Type B pancreatic cell (in vitro differentiated cells): ENCODE measurements at regions not wholly inside any gene's neighbourhood (a gene's known extent, or its start where the extent isn't known, plus 50 kb on each side); places are given as distances from the start of the nearest gene placed in this dataset.

Experiments used
- DNase-seq: peaks from one replicate; pipeline ENCODE4 v3.0.0; 2021; ENCODE audit warnings: mixed read lengths; ENCODE audit not compliant: unreplicated experiment; ENCODE audit errors: extremely low spot score
- H3K27ac Mint-ChIP-seq: 2 replicates; pipeline ENCODE4 v1.8.0; 2021; ENCODE audit warnings: mild to moderate bottlenecking, mixed read lengths
- H3K27me3 Mint-ChIP-seq: 2 replicates; pipeline ENCODE4 v1.8.0; 2021; ENCODE audit warnings: mixed read lengths
- H3K36me3 Mint-ChIP-seq: 2 replicates; pipeline ENCODE4 v1.8.0; 2021; ENCODE audit warnings: mixed read lengths
- H3K4me1 Mint-ChIP-seq: one replicate; pipeline ENCODE4 v1.8.0; 2021; ENCODE audit warnings: mixed read lengths; ENCODE audit not compliant: unreplicated experiment
- H3K4me3 Mint-ChIP-seq: 2 replicates; pipeline ENCODE4 v1.8.0; 2021; ENCODE audit warnings: mild to moderate bottlenecking, mixed read lengths
- H3K9me3 Mint-ChIP-seq: 2 replicates; pipeline ENCODE4 v1.8.0; 2021; ENCODE audit warnings: mixed read lengths
- CTCF ChIP-seq: fragments of 200-600 bp; sonication (generic); conservative IDR thresholded peaks from 2 replicates; pipeline ENCODE4 v1.5.0; 2021; ENCODE audit warnings: antibody characterized with exemption, mild to moderate bottlenecking

DNA sequence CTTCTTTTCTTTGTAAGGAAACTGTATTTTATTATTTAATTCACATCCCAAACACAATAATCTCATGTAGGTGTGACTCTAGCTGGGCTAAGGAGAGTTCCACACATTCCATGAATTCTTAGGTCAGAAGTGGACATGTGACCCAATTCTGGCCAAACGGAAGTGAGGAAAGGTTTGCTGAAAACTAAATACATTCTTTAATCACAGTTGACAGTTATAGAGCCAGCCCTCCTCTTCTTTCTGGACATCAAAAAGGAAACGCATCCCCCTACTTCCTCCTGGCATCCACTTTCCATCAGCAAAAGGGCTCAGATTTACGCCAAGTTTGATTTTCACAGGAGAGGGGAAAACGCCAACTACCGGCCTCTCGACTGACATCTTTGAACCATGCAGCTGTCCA lies 774.4 kb upstream of the POM121L12 start:
- Mint-ChIP-seq H3K4me1 (no peaks in the 10 kb centered on the region), H3K9me3 (peaks cover 5% of the 10 kb centered on the region), H3K4me3 (no peak overlapping the region), H3K27me3 (no peaks in the 10 kb centered on the region), H3K36me3 (no peaks in the 10 kb centered on the region), H3K27ac (no peak overlapping the region)
- TF ChIP-seq CTCF, result no peak
- DNase-seq, result no peak

- Mint-ChIP-seq H3K4me1 (no peaks in the 10 kb centered on the region), H3K27me3 (no peaks in the 10 kb centered on the region), H3K27ac (no peak overlapping the region), H3K9me3 (peaks cover 5% of the 10 kb centered on the region), H3K36me3 (no peaks in the 10 kb centered on the region), H3K4me3 (no peak overlapping the region)
- DNase-seq, result no peak
- TF ChIP-seq CTCF, result peak; percentile 35
These were observed 775.3 kb upstream of the POM121L12 start for GRCh38 chr7:52260046-52260665.

- Mint-ChIP-seq H3K9me3 (peaks cover 8% of the 10 kb centered on the region), H3K27ac (no peak overlapping the region), H3K4me3 (no peak overlapping the region), H3K36me3 (no peaks in the 10 kb centered on the region), H3K27me3 (no peaks in the 10 kb centered on the region), H3K4me1 (no peaks in the 10 kb centered on the region)
- no peak for DNase-seq
- TF ChIP-seq CTCF, result no peak
These were observed 777.5 kb upstream of the POM121L12 start for GRCh38 chr7:52257890-52258289.

DNA sequence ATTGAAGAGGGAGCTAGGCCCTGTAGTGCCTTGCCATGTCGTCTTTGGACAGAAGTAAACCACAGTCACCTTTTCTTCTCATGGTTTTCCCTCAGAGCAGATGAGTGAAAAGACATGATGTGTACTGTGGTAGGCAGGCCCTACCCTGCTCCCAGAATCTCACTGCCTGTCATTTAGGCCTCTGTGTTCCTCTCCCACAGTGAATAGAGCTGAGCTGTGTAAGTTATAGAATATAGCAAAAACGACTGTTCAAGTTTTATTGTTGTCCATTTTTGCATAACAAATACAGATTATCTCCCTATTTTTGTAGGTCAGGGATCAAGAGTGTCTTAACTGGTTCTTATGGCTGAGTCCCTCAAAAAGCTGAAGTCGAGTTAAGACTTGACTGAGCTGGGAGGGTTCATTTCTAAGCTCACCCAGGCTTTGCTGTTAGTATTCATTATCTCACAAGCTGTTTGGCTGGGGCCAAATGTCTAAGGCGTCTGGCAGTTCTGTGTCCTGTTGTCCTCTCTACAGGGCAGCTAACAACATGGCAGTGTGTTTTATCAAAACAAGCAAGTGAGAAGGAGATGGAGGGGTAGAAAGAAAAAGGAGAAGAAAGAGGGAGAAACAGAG lies 780.9 kb upstream of the POM121L12 start:
- no peak overlapping the region for H3K4me3 Mint-ChIP-seq
- H3K27ac Mint-ChIP-seq, result no peak overlapping the region

DNA sequence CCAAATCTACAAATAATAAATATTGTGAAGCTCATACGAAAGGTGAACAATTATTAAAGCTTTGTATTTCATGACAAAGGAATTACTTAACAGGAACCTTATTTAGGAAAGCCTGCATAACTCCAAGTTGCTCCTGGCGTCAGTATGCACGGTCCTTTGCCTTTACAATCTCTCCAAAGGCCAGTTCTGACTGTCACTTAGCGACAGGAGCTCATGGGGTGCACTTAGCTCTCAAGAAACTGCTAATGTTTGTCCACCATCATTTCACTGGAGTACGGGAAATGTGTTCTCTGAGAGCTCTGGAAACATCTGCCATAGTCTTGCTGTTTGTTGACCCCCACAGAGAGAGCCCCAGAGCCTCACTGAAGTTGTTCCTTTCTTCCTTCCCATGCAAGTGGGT lies 781.5 kb upstream of the POM121L12 start:
- DNase-seq, result no peak
- no peak overlapping the region for H3K4me3 Mint-ChIP-seq
- H3K9me3 Mint-ChIP-seq, result peaks cover 11% of the 10 kb centered on the region
- H3K27me3 Mint-ChIP-seq, result no peaks in the 10 kb centered on the region
- H3K36me3 Mint-ChIP-seq, result no peaks in the 10 kb centered on the region
- no peak for TF ChIP-seq CTCF
- H3K27ac Mint-ChIP-seq, result no peak overlapping the region
- no peaks in the 10 kb centered on the region for H3K4me1 Mint-ChIP-seq

More for the DNA sequence above, 780.9 kb upstream of the POM121L12 start:
- DNase-seq, result no peak
- Mint-ChIP-seq H3K36me3 (no peaks in the 10 kb centered on the region), H3K4me1 (no peaks in the 10 kb centered on the region), H3K9me3 (peaks cover 11% of the 10 kb centered on the region), H3K27me3 (no peaks in the 10 kb centered on the region)
- no peak for TF ChIP-seq CTCF
